ENCODE measurements at regions not wholly inside any gene's neighbourhood (a gene's known extent, or its start where the extent isn't known, plus 50 kb on each side); places are given as distances from the start of the nearest gene placed in this dataset.

DNA sequence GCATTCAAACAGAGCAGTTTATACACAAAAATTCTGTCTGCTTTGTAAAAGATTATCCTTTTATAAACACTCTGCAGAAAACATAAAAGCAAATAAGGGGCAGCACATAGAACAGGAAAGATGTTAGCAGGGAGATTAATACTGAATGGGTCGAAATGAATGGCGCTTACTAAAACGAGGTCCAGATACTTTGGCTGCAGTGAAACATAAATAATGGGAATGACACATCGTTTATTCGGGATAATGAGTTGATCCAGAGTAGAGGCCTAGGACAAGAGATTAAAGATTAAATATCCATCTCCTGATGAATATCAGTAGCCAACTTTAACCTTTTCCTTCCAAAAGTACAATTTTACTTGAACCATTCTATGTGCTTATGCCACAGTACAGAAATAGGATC, 54.4 kb upstream of the PROX1 start:
- TF ChIP-seq, protein P1, sequence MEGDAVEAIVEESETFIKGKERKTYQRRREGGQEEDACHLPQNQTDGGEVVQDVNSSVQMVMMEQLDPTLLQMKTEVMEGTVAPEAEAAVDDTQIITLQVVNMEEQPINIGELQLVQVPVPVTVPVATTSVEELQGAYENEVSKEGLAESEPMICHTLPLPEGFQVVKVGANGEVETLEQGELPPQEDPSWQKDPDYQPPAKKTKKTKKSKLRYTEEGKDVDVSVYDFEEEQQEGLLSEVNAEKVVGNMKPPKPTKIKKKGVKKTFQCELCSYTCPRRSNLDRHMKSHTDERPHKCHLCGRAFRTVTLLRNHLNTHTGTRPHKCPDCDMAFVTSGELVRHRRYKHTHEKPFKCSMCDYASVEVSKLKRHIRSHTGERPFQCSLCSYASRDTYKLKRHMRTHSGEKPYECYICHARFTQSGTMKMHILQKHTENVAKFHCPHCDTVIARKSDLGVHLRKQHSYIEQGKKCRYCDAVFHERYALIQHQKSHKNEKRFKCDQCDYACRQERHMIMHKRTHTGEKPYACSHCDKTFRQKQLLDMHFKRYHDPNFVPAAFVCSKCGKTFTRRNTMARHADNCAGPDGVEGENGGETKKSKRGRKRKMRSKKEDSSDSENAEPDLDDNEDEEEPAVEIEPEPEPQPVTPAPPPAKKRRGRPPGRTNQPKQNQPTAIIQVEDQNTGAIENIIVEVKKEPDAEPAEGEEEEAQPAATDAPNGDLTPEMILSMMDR (IDR thresholded peaks at IDR 0.05 in 8 of 11, conservative IDR thresholded peaks at IDR 0.05 in 3 of 11): no peak
- TF ChIP-seq POLR2A (IDR thresholded peaks at IDR 0.05) (no peak), POLR2AphosphoS5 (IDR thresholded peaks at IDR 0.05) (no peak)
